C4-2B (cell line): ENCODE measurements at regions not wholly inside any gene's neighbourhood (a gene's known extent, or its start where the extent isn't known, plus 50 kb on each side); places are given as distances from the start of the nearest gene placed in this dataset.

Experiments
- CTCF ChIP-seq: fragments of 450-650 bp; conservative IDR thresholded peaks from 2 replicates; pipeline ENCODE4 v1.5.1; 2017; ENCODE audit warnings: mild to moderate bottlenecking
- ZFX ChIP-seq: fragments of 450-650 bp; IDR thresholded peaks from 2 replicates; pipeline ENCODE4 v1.6.1; 2017

GRCh38 chr4:20572976-20573375 is 127.3 kb upstream of the PACRGL start:
- TF ChIP-seq CTCF: no peak
- TF ChIP-seq ZFX: no peak
